HepG2 (cell line): ENCODE measurements at regions not wholly inside any gene's neighbourhood (a gene's known extent, or its start where the extent isn't known, plus 50 kb on each side); places are given as distances from the start of the nearest gene placed in this dataset.

Experiments used
- ATAC-seq: fragments of 200-7000 bp; cut with Tn5 transposase; 3 replicates; pipeline ENCODE4 v1.9.1; 2020; ENCODE audit warnings: mild to moderate bottlenecking, moderate library complexity
- BruUV-seq: library from RNA; stranded (reverse); fragments of 400-500 nt; replicated peaks from 2 replicates; lab custom pipeline; 2021; lab: Mats Ljungman, UMichigan
- CTCF ChIA-PET: fragments of 300-600 bp; formaldehyde crosslinking; extraction: SDS; loops from one replicate; lab custom pipeline; 2021; ENCODE audit warnings: low total read pairs, inconsistent platforms, low intra/inter-chr PET ratio; lab: Yijun Ruan, JAX
- POLR2A ChIA-PET: fragments of 350-600 bp; sonication (Branson Sonifier 250); formaldehyde crosslinking; loops from one replicate; lab custom pipeline; 2020; ENCODE audit warnings: antibody characterized with exemption, inconsistent platforms; lab: Yijun Ruan, JAX
- DNase-seq: peaks from one replicate; pipeline ENCODE4 v3.0.0-alpha.2; 2015; ENCODE audit warnings: low spot score
- FAIRE-seq: peaks from 3 replicates; lab custom pipeline; 2011; peaks lifted over from hg19 to GRCh38; lab: Jason Lieb, UNC
- H2AFZ ChIP-seq: one replicate; pipeline ENCODE4 v1.6.1; 2011; ENCODE audit warnings: low read length, inconsistent platforms
- H3K27ac ChIP-seq: fragments of 300-600 bp; 3 replicates; pipeline ENCODE4 v1.8.0; 2011; ENCODE audit warnings: mixed run types, mild to moderate bottlenecking, mixed read lengths, low read length, inconsistent platforms; ENCODE audit not compliant: insufficient read depth; ENCODE audit errors: extremely low read length
- H3K27me3 ChIP-seq, 2 experiments: fragments of 200-600 bp in 1 of 2; 2 replicates in 1 of 2; 3 replicates in 1 of 2; pipeline versions ENCODE4 v1.6.0 to v1.8.0; 2011; ENCODE audit warnings: low read length in 2 of 2, mild to moderate bottlenecking in 2 of 2, moderate library complexity in 2 of 2, inconsistent platforms in 1 of 2; ENCODE audit not compliant: insufficient read depth in 2 of 2, control insufficient read depth in 1 of 2
- H3K36me3 ChIP-seq, 2 experiments: fragments of 200-600 bp in 1 of 2; replicated peaks in 1 of 2; 2 replicates in 1 of 2; 3 replicates in 1 of 2; pipeline versions ENCODE4 v1.5.1 to v1.8.0; 2011; ENCODE audit warnings: low read length in 2 of 2, inconsistent platforms in 1 of 2; ENCODE audit not compliant: insufficient read depth in 2 of 2, control insufficient read depth in 1 of 2
- H3K4me1 ChIP-seq: 2 replicates; pipeline ENCODE4 v1.5.1; 2012; ENCODE audit warnings: low read length, inconsistent platforms; ENCODE audit not compliant: insufficient read depth
- H3K4me2 ChIP-seq: 2 replicates; pipeline ENCODE4 v1.6.0; 2011; ENCODE audit warnings: low read depth, low read length, inconsistent platforms
- H3K4me3 ChIP-seq, 3 experiments: fragments of 200-600 bp in 1 of 3; sonication (generic), shearing (Covaris generic) in 1 of 3; replicated peaks in 1 of 3; 2 replicates each; pipeline ENCODE4 v1.5.1; 2011 to 2016; ENCODE audit warnings: low read length in 3 of 3, inconsistent platforms in 2 of 3, low read depth in 2 of 3, mild to moderate bottlenecking in 2 of 3, control low read depth in 1 of 3, mixed read lengths in 1 of 3; ENCODE audit not compliant: insufficient read depth in 1 of 3
- H3K79me2 ChIP-seq: one replicate; pipeline ENCODE4 v1.6.1; 2011; ENCODE audit warnings: low read length, inconsistent platforms; ENCODE audit not compliant: insufficient read depth
- H3K9ac ChIP-seq: 2 replicates; pipeline ENCODE4 v1.6.0; 2011; ENCODE audit warnings: mild to moderate bottlenecking, low read depth, low read length, inconsistent platforms; ENCODE audit not compliant: insufficient read depth
- H3K9me3 ChIP-seq: 2 replicates; pipeline ENCODE4 v1.5.1; 2012; ENCODE audit warnings: mild to moderate bottlenecking, low read length
- H4K20me1 ChIP-seq: 2 replicates; pipeline ENCODE4 v1.6.0; 2011; ENCODE audit warnings: inconsistent platforms, mild to moderate bottlenecking, low read length, moderate library complexity; ENCODE audit not compliant: insufficient read depth
- ARNT ChIP-seq: fragments of 450-650 bp; IDR thresholded peaks from 2 replicates; pipeline ENCODE4 v1.6.1; 2017
- ELF1 ChIP-seq: sonication (generic); formaldehyde crosslinking; IDR thresholded peaks from 2 replicates; pipeline ENCODE4 v1.4.0; 2020; ENCODE audit warnings: missing genetic modification reagents
- ELF3 ChIP-seq: IDR thresholded peaks from 2 replicates; pipeline ENCODE4 v1.6.1; 2016; ENCODE audit warnings: missing genetic modification reagents, missing compliant biosample characterization
- IKZF4 ChIP-seq: sonication (generic); formaldehyde crosslinking; IDR thresholded peaks from 2 replicates; pipeline ENCODE4 v1.5.1; 2020; ENCODE audit warnings: borderline replicate concordance, mild to moderate bottlenecking, low read depth, missing genetic modification reagents; ENCODE audit errors: not compliant biosample characterization
- MLLT10 ChIP-seq: sonication (generic); formaldehyde crosslinking; IDR thresholded peaks from 2 replicates; pipeline ENCODE4 v1.4.0; 2020; ENCODE audit warnings: missing genetic modification reagents
- NR1H2 ChIP-seq: sonication (generic); formaldehyde crosslinking; IDR thresholded peaks from 2 replicates; pipeline ENCODE4 v1.8.1; 2022; ENCODE audit warnings: low read depth, missing genetic modification reagents, borderline replicate concordance
- POLR2A ChIP-seq, 2 experiments: IDR thresholded peaks; 2 replicates each; pipeline ENCODE4 v1.6.1; 2011; ENCODE audit warnings: low read depth in 2 of 2, low read length in 2 of 2, mild to moderate bottlenecking in 1 of 2, moderate library complexity in 1 of 2; ENCODE audit not compliant: insufficient read depth in 1 of 2
- RBM22 ChIP-seq: fragments of 200-400 bp; formaldehyde crosslinking; optimal IDR thresholded peaks from 2 replicates; pipeline ENCODE3; 2017; ENCODE audit warnings: mild to moderate bottlenecking, low read length, moderate library complexity
- RNF2 ChIP-seq: fragments of 450-650 bp; conservative IDR thresholded peaks from 2 replicates; pipeline ENCODE4 v1.6.1; 2016; ENCODE audit warnings: low read depth
- U2AF2 ChIP-seq: fragments of 200-400 bp; formaldehyde crosslinking; IDR thresholded peaks from 2 replicates; pipeline ENCODE4 v1.6.1; 2017; ENCODE audit warnings: low read depth, mild to moderate bottlenecking, low read length
- YEATS4 ChIP-seq: sonication (generic); formaldehyde crosslinking; IDR thresholded peaks from 2 replicates; pipeline ENCODE4 v1.4.0; 2020; ENCODE audit warnings: missing genetic modification reagents, borderline replicate concordance
- ZNF180 ChIP-seq: sonication (generic); formaldehyde crosslinking; IDR thresholded peaks from 2 replicates; pipeline ENCODE4 v1.4.0; 2020; ENCODE audit warnings: low read depth, missing genetic modification reagents, borderline replicate concordance
- ZNF354B ChIP-seq: sonication (generic); formaldehyde crosslinking; IDR thresholded peaks from 2 replicates; pipeline ENCODE4 v1.8.0; 2022; ENCODE audit warnings: mild to moderate bottlenecking, missing genetic modification reagents
- ZNF644 ChIP-seq: IDR thresholded peaks from 2 replicates; pipeline ENCODE4 v1.6.1; 2016; ENCODE audit warnings: low read depth
- ZNF660 ChIP-seq: sonication (generic); formaldehyde crosslinking; IDR thresholded peaks from 2 replicates; pipeline ENCODE4 v1.5.1; 2020; ENCODE audit warnings: mild to moderate bottlenecking, low read depth, missing genetic modification reagents, borderline replicate concordance
- ZNF766 ChIP-seq: sonication (generic); formaldehyde crosslinking; IDR thresholded peaks from 2 replicates; pipeline ENCODE4 v1.5.0; 2020; ENCODE audit warnings: missing genetic modification reagents, borderline replicate concordance
- WGBS: methylation state at CpG from one replicate; pipeline ENCODE4 v1.1.6; 2017; ENCODE audit warnings: low lambda C conversion rate; 5-methylcytosine and 5-hydroxymethylcytosine counted together
- in situ Hi-C: cut with HindIII; loops from 2 replicates; pipeline ENCODE4 v1.10.0; 2017; ENCODE audit warnings: low pct_unique_long_range_greater_than_20kb; ENCODE audit not compliant: extremely low pct_ligation_motif_present
- intact Hi-C: fragments of 100-400 bp; cut with micrococcal nuclease; formaldehyde crosslinking; loops from one replicate; pipeline ENCODE4 v1.10.0; 2022; ENCODE audit not compliant: unreplicated experiment
- TF ChIP-seq, protein P1 (sequence below): sonication (generic); formaldehyde crosslinking; IDR thresholded peaks from 2 replicates; pipeline ENCODE4 v1.8.1; 2023; ENCODE audit warnings: mild to moderate bottlenecking, moderate library complexity, missing genetic modification reagents
- TF ChIP-seq, protein P2 (sequence below): sonication (generic); formaldehyde crosslinking; IDR thresholded peaks from 2 replicates; pipeline ENCODE4 v1.4.0; 2020; ENCODE audit warnings: missing genetic modification reagents
- TF ChIP-seq, protein P3 (sequence below): sonication (generic); formaldehyde crosslinking; IDR thresholded peaks from 2 replicates; pipeline ENCODE4 v1.5.1; 2020; ENCODE audit warnings: mild to moderate bottlenecking, missing genetic modification reagents, moderate library complexity

DNA sequence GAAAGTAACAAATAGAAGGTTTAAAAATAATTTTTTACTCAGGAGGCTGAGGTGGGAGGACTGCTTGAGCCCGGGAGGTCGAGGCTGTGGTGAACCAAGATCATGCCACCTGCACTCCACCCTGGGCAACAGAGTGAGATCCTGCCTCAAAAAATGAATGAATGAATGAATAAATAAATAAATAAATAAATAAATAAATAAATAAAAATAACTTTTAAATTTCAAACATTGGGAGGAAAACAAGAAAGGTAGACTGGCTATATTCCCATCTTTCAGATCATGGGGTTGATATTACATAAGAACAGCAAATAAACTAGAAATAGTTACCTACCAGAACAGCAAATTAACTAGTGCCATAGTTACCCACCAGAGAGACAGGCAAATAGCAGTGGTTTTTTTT is 75.7 kb downstream of the LHX2 start:
- ChIA-PET POLR2A (no interaction called here), CTCF (no interaction called here)
- in situ Hi-C loops = no loop called here
- DNase-seq (no peak), ATAC-seq (no peak), FAIRE-seq (no peak)
- Histone ChIP-seq H3K4me3 (no peak overlapping the region), H3K4me2 (no peak overlapping the region), H3K36me3 (no peaks in the 10 kb centered on the region), H3K27ac (no peak overlapping the region), H3K4me1 (no peaks in the 10 kb centered on the region), H3K79me2 (no peaks in the 10 kb centered on the region), H4K20me1 (no peaks in the 10 kb centered on the region), H3K9me3 (no peaks in the 10 kb centered on the region), H2AFZ (no peak overlapping the region), H3K9ac (no peak overlapping the region), H3K27me3 (peaks cover 0 to 6% of the 10 kb centered on the region in 2 experiments; a peak in 2 of 5 replicates)
- BruUV-seq = no TSS peak
- 33% methylated on average over 2 of the region's 2 CpGs for WGBS
- intact Hi-C loops = no loop called here
- no peak for TF ChIP-seq ZNF766 (CRISPR knock-in tag)
- no peak for TF ChIP-seq U2AF2
- TF ChIP-seq ELF1 (CRISPR knock-in tag) = no peak
- TF ChIP-seq YEATS4 (CRISPR knock-in tag) = no peak
- TF ChIP-seq MLLT10 = no peak
- TF ChIP-seq NR1H2 (CRISPR knock-in tag) = no peak
- no peak for TF ChIP-seq ZNF644 (CRISPR knock-in tag)
- TF ChIP-seq ZNF660 (CRISPR knock-in tag) = no peak
- TF ChIP-seq, protein P1, sequence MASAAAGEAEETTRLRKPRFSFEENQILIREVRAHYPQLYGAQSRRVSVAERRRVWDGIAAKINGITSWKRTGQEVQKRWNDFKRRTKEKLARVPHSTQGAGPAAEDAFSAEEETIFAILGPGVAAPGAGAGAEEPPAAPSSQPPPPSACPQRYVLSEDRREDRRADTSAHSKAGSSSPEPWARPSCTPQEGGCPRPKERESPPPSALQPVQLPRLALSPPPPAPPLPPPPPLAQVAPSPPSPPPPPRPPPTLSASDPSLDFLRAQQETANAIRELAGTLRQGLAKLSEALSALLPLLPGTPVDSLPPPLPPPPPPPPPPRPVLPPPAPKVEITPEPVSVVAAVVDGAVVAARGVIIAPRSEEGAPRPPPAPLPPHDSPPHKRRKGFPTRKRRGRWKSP (CRISPR knock-in tag) = no peak
- no peak for TF ChIP-seq ELF3 (CRISPR knock-in tag)
- TF ChIP-seq ARNT = no peak
- no peak for TF ChIP-seq RBM22
- no peak for TF ChIP-seq POLR2A (IDR thresholded peaks at IDR 0.05; ENCODE audit: insufficient read depth in 1 of 2, low read depth in 2 of 2, low read length in 2 of 2)
- TF ChIP-seq, protein P2, sequence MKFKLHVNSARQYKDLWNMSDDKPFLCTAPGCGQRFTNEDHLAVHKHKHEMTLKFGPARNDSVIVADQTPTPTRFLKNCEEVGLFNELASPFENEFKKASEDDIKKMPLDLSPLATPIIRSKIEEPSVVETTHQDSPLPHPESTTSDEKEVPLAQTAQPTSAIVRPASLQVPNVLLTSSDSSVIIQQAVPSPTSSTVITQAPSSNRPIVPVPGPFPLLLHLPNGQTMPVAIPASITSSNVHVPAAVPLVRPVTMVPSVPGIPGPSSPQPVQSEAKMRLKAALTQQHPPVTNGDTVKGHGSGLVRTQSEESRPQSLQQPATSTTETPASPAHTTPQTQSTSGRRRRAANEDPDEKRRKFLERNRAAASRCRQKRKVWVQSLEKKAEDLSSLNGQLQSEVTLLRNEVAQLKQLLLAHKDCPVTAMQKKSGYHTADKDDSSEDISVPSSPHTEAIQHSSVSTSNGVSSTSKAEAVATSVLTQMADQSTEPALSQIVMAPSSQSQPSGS (CRISPR knock-in tag) = no peak
- no peak for TF ChIP-seq RNF2
- TF ChIP-seq ZNF180 (CRISPR knock-in tag) = no peak
- no peak for TF ChIP-seq IKZF4 (CRISPR knock-in tag)
- TF ChIP-seq, protein P3, sequence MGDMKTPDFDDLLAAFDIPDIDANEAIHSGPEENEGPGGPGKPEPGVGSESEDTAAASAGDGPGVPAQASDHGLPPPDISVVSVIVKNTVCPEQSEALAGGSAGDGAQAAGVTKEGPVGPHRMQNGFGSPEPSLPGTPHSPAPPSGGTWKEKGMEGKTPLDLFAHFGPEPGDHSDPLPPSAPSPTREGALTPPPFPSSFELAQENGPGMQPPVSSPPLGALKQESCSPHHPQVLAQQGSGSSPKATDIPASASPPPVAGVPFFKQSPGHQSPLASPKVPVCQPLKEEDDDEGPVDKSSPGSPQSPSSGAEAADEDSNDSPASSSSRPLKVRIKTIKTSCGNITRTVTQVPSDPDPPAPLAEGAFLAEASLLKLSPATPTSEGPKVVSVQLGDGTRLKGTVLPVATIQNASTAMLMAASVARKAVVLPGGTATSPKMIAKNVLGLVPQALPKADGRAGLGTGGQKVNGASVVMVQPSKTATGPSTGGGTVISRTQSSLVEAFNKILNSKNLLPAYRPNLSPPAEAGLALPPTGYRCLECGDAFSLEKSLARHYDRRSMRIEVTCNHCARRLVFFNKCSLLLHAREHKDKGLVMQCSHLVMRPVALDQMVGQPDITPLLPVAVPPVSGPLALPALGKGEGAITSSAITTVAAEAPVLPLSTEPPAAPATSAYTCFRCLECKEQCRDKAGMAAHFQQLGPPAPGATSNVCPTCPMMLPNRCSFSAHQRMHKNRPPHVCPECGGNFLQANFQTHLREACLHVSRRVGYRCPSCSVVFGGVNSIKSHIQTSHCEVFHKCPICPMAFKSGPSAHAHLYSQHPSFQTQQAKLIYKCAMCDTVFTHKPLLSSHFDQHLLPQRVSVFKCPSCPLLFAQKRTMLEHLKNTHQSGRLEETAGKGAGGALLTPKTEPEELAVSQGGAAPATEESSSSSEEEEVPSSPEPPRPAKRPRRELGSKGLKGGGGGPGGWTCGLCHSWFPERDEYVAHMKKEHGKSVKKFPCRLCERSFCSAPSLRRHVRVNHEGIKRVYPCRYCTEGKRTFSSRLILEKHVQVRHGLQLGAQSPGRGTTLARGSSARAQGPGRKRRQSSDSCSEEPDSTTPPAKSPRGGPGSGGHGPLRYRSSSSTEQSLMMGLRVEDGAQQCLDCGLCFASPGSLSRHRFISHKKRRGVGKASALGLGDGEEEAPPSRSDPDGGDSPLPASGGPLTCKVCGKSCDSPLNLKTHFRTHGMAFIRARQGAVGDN (CRISPR knock-in tag) = no peak
- no peak for TF ChIP-seq ZNF354B
